Breast epithelium (tissue), 3 donors: ENCODE measurements at regions not wholly inside any gene's neighbourhood (a gene's known extent, or its start where the extent isn't known, plus 50 kb on each side); places are given as distances from the start of the nearest gene placed in this dataset.

ENCODE experiments used
- POLR2AphosphoS5 ChIP-seq, 3 donors: sonication (generic); formaldehyde crosslinking; IDR thresholded peaks; one replicate each; pipeline ENCODE4 v1.6.1; 2017; ENCODE audit warnings: antibody characterized with exemption in 3 of 3
- TF ChIP-seq, protein P1 (sequence below), 3 donors: fragments of 450-650 bp; IDR thresholded peaks; one replicate each; pipeline ENCODE4 v1.5.1; 2016 to 2017; ENCODE audit warnings: antibody characterized with exemption in 3 of 3, mild to moderate bottlenecking in 3 of 3, moderate library complexity in 3 of 3

DNA sequence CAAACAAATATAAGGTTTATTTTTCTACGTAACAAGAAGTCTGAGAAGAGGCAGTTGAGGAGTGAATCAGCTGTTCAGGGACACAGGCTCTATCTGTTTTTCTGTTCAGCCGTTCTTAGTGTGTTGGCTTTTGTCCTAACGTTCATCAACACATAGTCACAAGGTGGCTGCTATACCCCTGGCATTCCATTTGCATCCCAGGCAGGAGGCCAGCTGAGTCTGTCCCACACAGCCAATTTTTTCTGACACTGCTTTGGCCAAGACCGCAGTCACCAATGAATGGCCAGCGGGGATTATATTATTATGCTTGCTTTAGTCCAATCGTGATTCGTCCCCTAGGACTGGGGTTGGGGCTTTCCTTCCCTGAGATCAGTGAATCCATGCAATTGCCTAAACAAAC, 143.4 kb upstream of the CHST15 start:
- TF ChIP-seq, protein P1, sequence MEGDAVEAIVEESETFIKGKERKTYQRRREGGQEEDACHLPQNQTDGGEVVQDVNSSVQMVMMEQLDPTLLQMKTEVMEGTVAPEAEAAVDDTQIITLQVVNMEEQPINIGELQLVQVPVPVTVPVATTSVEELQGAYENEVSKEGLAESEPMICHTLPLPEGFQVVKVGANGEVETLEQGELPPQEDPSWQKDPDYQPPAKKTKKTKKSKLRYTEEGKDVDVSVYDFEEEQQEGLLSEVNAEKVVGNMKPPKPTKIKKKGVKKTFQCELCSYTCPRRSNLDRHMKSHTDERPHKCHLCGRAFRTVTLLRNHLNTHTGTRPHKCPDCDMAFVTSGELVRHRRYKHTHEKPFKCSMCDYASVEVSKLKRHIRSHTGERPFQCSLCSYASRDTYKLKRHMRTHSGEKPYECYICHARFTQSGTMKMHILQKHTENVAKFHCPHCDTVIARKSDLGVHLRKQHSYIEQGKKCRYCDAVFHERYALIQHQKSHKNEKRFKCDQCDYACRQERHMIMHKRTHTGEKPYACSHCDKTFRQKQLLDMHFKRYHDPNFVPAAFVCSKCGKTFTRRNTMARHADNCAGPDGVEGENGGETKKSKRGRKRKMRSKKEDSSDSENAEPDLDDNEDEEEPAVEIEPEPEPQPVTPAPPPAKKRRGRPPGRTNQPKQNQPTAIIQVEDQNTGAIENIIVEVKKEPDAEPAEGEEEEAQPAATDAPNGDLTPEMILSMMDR (IDR thresholded peaks at IDR 0.05) = no peak
- no peak for TF ChIP-seq POLR2AphosphoS5 (IDR thresholded peaks at IDR 0.05)
